ENCODE measurements at regions not wholly inside any gene's neighbourhood (a gene's known extent, or its start where the extent isn't known, plus 50 kb on each side); places are given as distances from the start of the nearest gene placed in this dataset.

DNA sequence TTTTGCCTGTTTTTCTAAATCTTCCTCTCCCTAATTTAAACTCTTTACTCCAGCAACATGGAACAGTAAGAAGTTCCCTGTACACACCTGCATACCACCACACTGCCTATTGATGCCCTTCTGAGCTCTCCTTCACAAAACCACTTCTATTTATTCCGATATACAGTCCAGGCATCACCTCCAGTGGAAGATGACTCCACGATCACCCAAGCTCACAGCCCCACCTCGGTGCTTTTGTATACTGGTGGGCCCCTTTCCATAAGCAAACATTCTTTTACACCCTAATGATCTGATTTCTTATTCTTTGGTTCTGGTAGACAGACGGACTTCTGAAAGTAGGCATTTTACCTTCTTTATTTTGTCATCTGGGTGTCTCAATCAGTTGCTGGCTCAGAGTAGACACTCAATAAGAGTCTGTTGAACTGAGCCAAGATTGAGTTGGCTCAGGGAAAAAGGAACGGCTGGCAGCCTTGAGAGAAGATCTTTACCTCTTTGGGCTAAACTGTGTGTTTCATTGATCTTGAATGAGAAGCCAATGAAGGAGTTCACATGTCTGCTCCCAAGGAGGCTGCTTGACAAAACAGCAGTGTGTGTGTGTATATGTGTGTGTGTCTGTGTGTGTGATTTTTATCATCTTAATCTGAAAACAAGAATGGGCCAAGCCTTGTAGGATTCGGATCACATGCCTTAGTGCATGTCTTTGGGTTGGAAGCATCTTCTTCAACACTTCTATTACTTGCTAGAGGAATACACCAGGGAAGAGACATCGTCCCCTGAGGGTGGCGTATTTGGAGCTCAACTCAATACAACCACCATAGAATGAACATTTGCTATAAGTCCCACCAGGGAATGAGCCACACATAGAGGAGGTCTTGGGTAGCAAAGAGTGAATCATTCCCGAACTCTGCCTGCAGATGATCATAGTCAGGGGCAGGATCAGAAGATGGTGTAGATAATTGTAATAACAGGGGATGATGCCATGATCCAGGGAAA, 341.8 kb downstream of the CYRIA start:
- Mint-ChIP-seq H3K36me3 (ENCODE audit: unreplicated experiment) (peaks cover 2% of the 10 kb centered on the region), H3K27me3 (ENCODE audit: unreplicated experiment) (peaks cover 5% of the 10 kb centered on the region), H3K4me3 (ENCODE audit: unreplicated experiment) (no peak overlapping the region), H3K9me3 (ENCODE audit: unreplicated experiment) (peaks cover 2% of the 10 kb centered on the region), H3K27ac (ENCODE audit: unreplicated experiment) (no peak overlapping the region), H3K4me1 (ENCODE audit: low read depth, unreplicated experiment) (peaks cover 25% of the 10 kb centered on the region)
- TF ChIP-seq, protein P1, sequence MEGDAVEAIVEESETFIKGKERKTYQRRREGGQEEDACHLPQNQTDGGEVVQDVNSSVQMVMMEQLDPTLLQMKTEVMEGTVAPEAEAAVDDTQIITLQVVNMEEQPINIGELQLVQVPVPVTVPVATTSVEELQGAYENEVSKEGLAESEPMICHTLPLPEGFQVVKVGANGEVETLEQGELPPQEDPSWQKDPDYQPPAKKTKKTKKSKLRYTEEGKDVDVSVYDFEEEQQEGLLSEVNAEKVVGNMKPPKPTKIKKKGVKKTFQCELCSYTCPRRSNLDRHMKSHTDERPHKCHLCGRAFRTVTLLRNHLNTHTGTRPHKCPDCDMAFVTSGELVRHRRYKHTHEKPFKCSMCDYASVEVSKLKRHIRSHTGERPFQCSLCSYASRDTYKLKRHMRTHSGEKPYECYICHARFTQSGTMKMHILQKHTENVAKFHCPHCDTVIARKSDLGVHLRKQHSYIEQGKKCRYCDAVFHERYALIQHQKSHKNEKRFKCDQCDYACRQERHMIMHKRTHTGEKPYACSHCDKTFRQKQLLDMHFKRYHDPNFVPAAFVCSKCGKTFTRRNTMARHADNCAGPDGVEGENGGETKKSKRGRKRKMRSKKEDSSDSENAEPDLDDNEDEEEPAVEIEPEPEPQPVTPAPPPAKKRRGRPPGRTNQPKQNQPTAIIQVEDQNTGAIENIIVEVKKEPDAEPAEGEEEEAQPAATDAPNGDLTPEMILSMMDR (IDR thresholded peaks at IDR 0.05; ENCODE audit: partially characterized antibody, unreplicated experiment) = no peak
- no peak for DNase-seq

DNA sequence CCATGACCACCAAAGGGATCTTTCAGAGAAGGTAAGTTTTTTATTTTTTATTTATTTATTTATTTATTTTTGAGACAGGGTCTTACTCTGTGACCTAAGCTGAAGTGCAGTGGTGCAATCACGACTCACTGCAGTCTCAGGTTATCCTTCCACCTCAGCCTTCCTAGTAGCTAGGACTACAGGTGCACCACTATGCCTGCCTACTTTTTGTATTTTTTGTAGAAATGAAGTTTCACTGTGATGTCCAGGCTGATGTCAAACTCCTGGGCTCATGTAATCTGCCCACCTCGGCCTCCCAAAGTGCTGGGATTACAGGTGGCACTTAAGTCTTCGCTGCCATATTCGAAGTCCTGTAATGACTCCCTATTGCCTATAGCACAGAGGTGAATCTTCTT, 342.5 kb downstream of the CYRIA start:
- Mint-ChIP-seq H3K36me3 (ENCODE audit: unreplicated experiment) (no peaks in the 10 kb centered on the region), H3K27me3 (ENCODE audit: unreplicated experiment) (peaks cover 5% of the 10 kb centered on the region), H3K9me3 (ENCODE audit: unreplicated experiment) (peaks cover 3% of the 10 kb centered on the region), H3K27ac (ENCODE audit: unreplicated experiment) (no peak overlapping the region), H3K4me3 (ENCODE audit: unreplicated experiment) (no peak overlapping the region), H3K4me1 (ENCODE audit: low read depth, unreplicated experiment) (peaks cover 25% of the 10 kb centered on the region)
- DNase-seq = no peak
- TF ChIP-seq, protein P1 (IDR thresholded peaks at IDR 0.05; ENCODE audit: partially characterized antibody, unreplicated experiment) = no peak

DNA sequence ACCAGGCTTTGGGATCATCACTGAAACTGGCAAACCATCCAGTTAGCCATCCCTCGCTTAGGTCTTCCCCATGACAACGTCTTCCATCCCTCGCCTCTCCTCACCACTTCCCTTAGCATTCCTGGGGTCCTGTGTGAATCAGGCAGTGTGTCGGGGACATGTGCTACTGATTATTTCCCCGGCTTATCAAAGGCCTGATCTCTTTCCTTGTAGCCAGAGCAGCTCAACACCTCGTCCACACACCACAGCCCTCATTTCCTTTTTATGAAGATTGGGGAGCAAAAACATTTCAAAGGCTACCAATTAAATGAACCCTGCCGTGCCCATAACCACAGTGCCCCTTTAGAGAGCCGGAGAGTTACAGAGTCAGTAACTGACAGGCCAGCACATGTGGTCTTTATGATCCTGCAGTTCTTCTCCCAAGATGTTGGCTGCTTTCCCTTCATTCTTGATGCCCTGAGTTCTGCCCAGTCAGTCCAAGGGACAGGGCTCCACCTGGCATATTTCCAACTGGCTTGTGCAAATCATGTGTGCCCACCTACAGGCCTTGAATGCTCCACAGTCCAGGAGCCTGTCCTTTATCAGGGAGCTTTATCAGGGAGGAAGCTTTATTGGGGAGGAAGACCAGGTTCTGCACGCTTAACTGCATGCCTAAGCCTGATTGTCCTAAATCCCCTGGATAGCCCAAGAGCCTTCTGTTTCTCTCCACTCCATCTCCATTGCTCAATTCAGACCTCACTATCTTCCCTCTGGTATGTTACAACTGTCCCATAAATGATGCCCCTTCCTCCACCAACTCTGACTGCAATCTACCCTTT, 343.1 kb downstream of the CYRIA start:
- peaks cover 8% of the 10 kb centered on the region for H3K27me3 Mint-ChIP-seq (ENCODE audit: unreplicated experiment)

DNA sequence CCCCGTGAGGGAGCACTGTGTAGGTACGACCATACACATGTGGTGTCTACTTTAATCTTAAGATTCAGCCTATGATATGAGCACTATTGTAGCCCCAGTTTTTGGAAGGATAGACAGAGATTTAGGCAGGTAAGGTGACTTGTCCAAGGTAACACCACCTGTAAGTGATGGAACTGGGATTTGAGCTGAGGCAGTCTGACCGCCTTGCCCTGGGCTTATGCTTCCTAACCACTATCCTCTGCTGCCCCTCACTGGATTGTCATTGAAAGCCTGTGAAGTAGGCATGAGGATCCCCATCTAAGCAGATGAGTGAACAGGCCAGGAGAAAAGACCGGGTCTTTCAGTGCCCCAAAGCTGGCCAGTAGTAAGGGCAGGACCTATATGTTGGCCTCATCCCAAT, 343.8 kb downstream of the CYRIA start:
- H3K4me3 Mint-ChIP-seq (ENCODE audit: unreplicated experiment) = no peak overlapping the region
- peaks cover 20% of the 10 kb centered on the region for H3K4me1 Mint-ChIP-seq (ENCODE audit: low read depth, unreplicated experiment)
- no peaks in the 10 kb centered on the region for H3K36me3 Mint-ChIP-seq (ENCODE audit: unreplicated experiment)
- no peak for DNase-seq
- H3K27me3 Mint-ChIP-seq (ENCODE audit: unreplicated experiment) = peaks cover 8% of the 10 kb centered on the region
- TF ChIP-seq, protein P1 (IDR thresholded peaks at IDR 0.05; ENCODE audit: partially characterized antibody, unreplicated experiment) = no peak
- H3K9me3 Mint-ChIP-seq (ENCODE audit: unreplicated experiment) = peaks cover 5% of the 10 kb centered on the region
- no peak overlapping the region for H3K27ac Mint-ChIP-seq (ENCODE audit: unreplicated experiment)

More for the DNA sequence above, 343.1 kb downstream of the CYRIA start:
- peaks cover 25% of the 10 kb centered on the region for H3K4me1 Mint-ChIP-seq (ENCODE audit: low read depth, unreplicated experiment)
- H3K36me3 Mint-ChIP-seq (ENCODE audit: unreplicated experiment) = no peaks in the 10 kb centered on the region
- no peak for DNase-seq
- peaks cover 3% of the 10 kb centered on the region for H3K9me3 Mint-ChIP-seq (ENCODE audit: unreplicated experiment)
- H3K4me3 Mint-ChIP-seq (ENCODE audit: unreplicated experiment) = no peak overlapping the region
- TF ChIP-seq, protein P1 (IDR thresholded peaks at IDR 0.05; ENCODE audit: partially characterized antibody, unreplicated experiment) = no peak
- H3K27ac Mint-ChIP-seq (ENCODE audit: unreplicated experiment) = no peak overlapping the region
